Esophagus muscularis mucosa (tissue), 4 donors: ENCODE measurements at regions not wholly inside any gene's neighbourhood (a gene's known extent, or its start where the extent isn't known, plus 50 kb on each side); places are given as distances from the start of the nearest gene placed in this dataset.

Experiments
- CTCF ChIP-seq, 3 experiments: fragments of 200-600 bp in 2 of 3; fragments of 450-650 bp in 1 of 3; sonication (generic) in 2 of 3; IDR thresholded peaks; one replicate each; pipeline ENCODE4 v1.5.1; 2017 to 2019; ENCODE audit warnings: antibody characterized with exemption in 3 of 3, mild to moderate bottlenecking in 2 of 3, moderate library complexity in 1 of 3
- EP300 ChIP-seq: sonication (generic); formaldehyde crosslinking; IDR thresholded peaks from one replicate; pipeline ENCODE4 v1.6.1; 2017; ENCODE audit warnings: antibody characterized with exemption
- POLR2A ChIP-seq: fragments of 450-650 bp; IDR thresholded peaks from one replicate; pipeline ENCODE4 v1.6.1; 2017; ENCODE audit warnings: antibody characterized with exemption, moderate library complexity, mild to moderate bottlenecking, low read depth
- POLR2AphosphoS5 ChIP-seq, 2 donors: sonication (generic); formaldehyde crosslinking; IDR thresholded peaks; one replicate each; pipeline ENCODE4 v1.6.1; 2017; ENCODE audit warnings: antibody characterized with exemption in 2 of 2

- TF ChIP-seq CTCF (IDR thresholded peaks at IDR 0.05) (no peak), POLR2A (no peak), POLR2AphosphoS5 (IDR thresholded peaks at IDR 0.05) (no peak), EP300 (no peak)
Measured at GRCh38 chr7:156167987-156168386, 355.7 kb upstream of the SHH start.
